CD4-positive, alpha-beta T cell treated with Interleukin-6 at 100 ng/mL for 8 hours (primary cell): ENCODE measurements at regions not wholly inside any gene's neighbourhood (a gene's known extent, or its start where the extent isn't known, plus 50 kb on each side); places are given as distances from the start of the nearest gene placed in this dataset.

Experiments
- DNase-seq: peaks from one replicate; pipeline ENCODE4 v3.0.0-alpha.2; 2020; ENCODE audit warnings: mixed read lengths, low spot score

DNA sequence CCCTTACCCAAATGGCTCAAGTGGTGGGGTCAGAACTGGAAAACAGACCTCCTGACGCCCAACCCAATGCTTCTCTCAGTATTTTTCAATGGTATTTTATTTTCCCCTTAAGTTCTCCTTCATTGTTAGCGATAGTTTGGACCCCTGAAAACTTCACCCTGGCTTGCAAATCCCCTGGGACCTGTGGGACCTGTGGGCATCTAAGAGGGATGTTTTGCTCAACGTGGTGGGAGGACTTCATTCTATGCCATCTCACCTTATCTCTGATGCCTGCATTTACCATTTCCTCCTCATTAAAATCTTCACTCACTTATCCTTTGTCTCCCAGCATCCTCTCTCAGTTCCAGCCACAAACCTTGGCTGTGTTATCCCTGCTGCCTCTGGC, 59.4 kb upstream of the GZMB start:
- DNase-seq: no peak

- DNase-seq: peak; percentile 60
Measured at GRCh38 chr14:24692382-24693352, 58.7 kb upstream of the GZMB start.

GRCh38 chr14:24690492-24690891, 56.5 kb upstream of the GZMB start:
- no peak for DNase-seq

GRCh38 chr14:24688030-24688658, 54.2 kb upstream of the GZMB start:
- DNase-seq: no peak
